Astrocyte (in vitro differentiated cells and primary cell): ENCODE measurements at regions not wholly inside any gene's neighbourhood (a gene's known extent, or its start where the extent isn't known, plus 50 kb on each side); places are given as distances from the start of the nearest gene placed in this dataset.

Source experiments
- DNase-seq: peaks from one replicate; pipeline ENCODE4 v3.0.0-alpha.2; 2010; ENCODE audit warnings: low read depth
- FAIRE-seq: peaks from 2 replicates; lab custom pipeline; 2011; peaks lifted over from hg19 to GRCh38; lab: Jason Lieb, UNC
- H2AFZ ChIP-seq: 2 replicates; pipeline ENCODE4 v1.6.0; 2012; ENCODE audit warnings: low read depth, low read length, inconsistent platforms
- H3K27ac ChIP-seq: 2 replicates; pipeline ENCODE4 v1.5.1; 2011; ENCODE audit warnings: low read depth, low read length, inconsistent platforms
- H3K27me3 ChIP-seq: 2 replicates; pipeline ENCODE4 v1.6.0; 2011; ENCODE audit warnings: low read length, inconsistent platforms; ENCODE audit not compliant: insufficient read depth
- H3K36me3 ChIP-seq: 2 replicates; pipeline ENCODE4 v1.5.1; 2011; ENCODE audit warnings: low read length, inconsistent platforms; ENCODE audit not compliant: insufficient read depth
- H3K4me1 ChIP-seq: 2 replicates; pipeline ENCODE4 v1.5.1; 2011; ENCODE audit warnings: low read length, inconsistent platforms; ENCODE audit not compliant: insufficient read depth
- H3K4me2 ChIP-seq: 2 replicates; pipeline ENCODE4 v1.6.0; 2012; ENCODE audit warnings: low read length, inconsistent platforms
- H3K4me3 ChIP-seq: 2 replicates; pipeline ENCODE4 v1.5.1; 2011; ENCODE audit warnings: low read depth, mild to moderate bottlenecking, low read length, inconsistent platforms; ENCODE audit not compliant: insufficient read depth
- H3K79me2 ChIP-seq: 2 replicates; pipeline ENCODE4 v1.6.0; 2012; ENCODE audit warnings: mild to moderate bottlenecking, low read length, inconsistent platforms; ENCODE audit not compliant: insufficient read depth
- H3K9ac ChIP-seq: 2 replicates; pipeline ENCODE4 v1.6.0; 2012; ENCODE audit warnings: mild to moderate bottlenecking, low read length, inconsistent platforms
- H3K9me3 ChIP-seq: 2 replicates; pipeline ENCODE4 v1.5.1; 2012; ENCODE audit warnings: low read depth, mild to moderate bottlenecking, low read length, inconsistent platforms; ENCODE audit not compliant: insufficient read depth
- H4K20me1 ChIP-seq: 2 replicates; pipeline ENCODE4 v1.6.0; 2012; ENCODE audit warnings: low read length, inconsistent platforms; ENCODE audit not compliant: insufficient read depth
- H3K27ac Mint-ChIP-seq: one replicate; pipeline ENCODE4 v1.8.0; 2021; ENCODE audit warnings: mild to moderate bottlenecking, mixed read lengths; ENCODE audit not compliant: unreplicated experiment
- H3K27me3 Mint-ChIP-seq: one replicate; pipeline ENCODE4 v1.8.0; 2021; ENCODE audit warnings: low read depth, mixed read lengths; ENCODE audit not compliant: unreplicated experiment
- H3K36me3 Mint-ChIP-seq: one replicate; pipeline ENCODE4 v1.8.0; 2021; ENCODE audit warnings: low read depth, mixed read lengths; ENCODE audit not compliant: unreplicated experiment
- H3K4me1 Mint-ChIP-seq: one replicate; pipeline ENCODE4 v1.8.0; 2021; ENCODE audit warnings: low read depth, mixed read lengths; ENCODE audit not compliant: unreplicated experiment
- H3K4me3 Mint-ChIP-seq: one replicate; pipeline ENCODE4 v1.8.0; 2021; ENCODE audit warnings: mild to moderate bottlenecking, moderate library complexity, mixed read lengths; ENCODE audit not compliant: unreplicated experiment
- H3K9me3 Mint-ChIP-seq: one replicate; pipeline ENCODE4 v1.8.0; 2021; ENCODE audit warnings: mild to moderate bottlenecking, mixed read lengths; ENCODE audit not compliant: unreplicated experiment
- EZH2 ChIP-seq: IDR thresholded peaks from 2 replicates; pipeline ENCODE4 v1.6.1; 2012; ENCODE audit warnings: mild to moderate bottlenecking, low read length, inconsistent platforms; ENCODE audit not compliant: insufficient read depth
- TF ChIP-seq, protein P1 (sequence below): IDR thresholded peaks from 2 replicates; pipeline ENCODE4 v1.5.1; 2011; ENCODE audit warnings: low read depth, mild to moderate bottlenecking, inconsistent platforms, low read length, moderate library complexity; ENCODE audit not compliant: insufficient read depth

DNA sequence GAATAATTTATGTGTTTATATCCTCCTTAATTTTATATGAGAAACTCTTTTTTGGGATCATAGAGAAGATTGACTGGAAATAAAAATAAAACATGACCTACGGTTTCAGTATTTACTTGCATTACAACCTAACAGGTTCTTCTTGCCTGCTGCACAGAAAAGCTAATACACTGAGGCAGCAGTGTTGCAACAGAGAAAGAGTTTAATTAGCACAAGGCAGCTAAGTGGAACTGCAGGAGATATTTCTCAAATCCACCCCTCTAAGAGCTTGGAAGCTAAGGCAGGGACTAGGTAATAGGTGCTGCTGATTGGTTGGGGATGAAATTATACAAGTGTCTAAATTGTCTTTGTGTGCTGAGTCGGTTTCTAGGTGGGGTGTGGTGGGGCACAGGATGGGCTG is 380.9 kb downstream of the DIRAS2 start:
- Mint-ChIP-seq H3K27ac (no peak overlapping the region), H3K4me3 (no peak overlapping the region), H3K4me1 (no peaks in the 10 kb centered on the region), H3K27me3 (peaks cover 4% of the 10 kb centered on the region), H3K9me3 (peaks cover 10% of the 10 kb centered on the region), H3K36me3 (no peaks in the 10 kb centered on the region)
- DNase-seq, result no peak
- Histone ChIP-seq H3K79me2 (no peaks in the 10 kb centered on the region), H3K4me3 (no peak overlapping the region), H3K36me3 (no peaks in the 10 kb centered on the region), H4K20me1 (no peaks in the 10 kb centered on the region), H3K27me3 (no peaks in the 10 kb centered on the region), H3K4me1 (no peaks in the 10 kb centered on the region), H3K9ac (no peak overlapping the region), H3K4me2 (no peak overlapping the region), H3K9me3 (peaks cover 4% of the 10 kb centered on the region), H3K27ac (no peak overlapping the region), H2AFZ (no peak overlapping the region)
- no peak for TF ChIP-seq EZH2
- TF ChIP-seq, protein P1, sequence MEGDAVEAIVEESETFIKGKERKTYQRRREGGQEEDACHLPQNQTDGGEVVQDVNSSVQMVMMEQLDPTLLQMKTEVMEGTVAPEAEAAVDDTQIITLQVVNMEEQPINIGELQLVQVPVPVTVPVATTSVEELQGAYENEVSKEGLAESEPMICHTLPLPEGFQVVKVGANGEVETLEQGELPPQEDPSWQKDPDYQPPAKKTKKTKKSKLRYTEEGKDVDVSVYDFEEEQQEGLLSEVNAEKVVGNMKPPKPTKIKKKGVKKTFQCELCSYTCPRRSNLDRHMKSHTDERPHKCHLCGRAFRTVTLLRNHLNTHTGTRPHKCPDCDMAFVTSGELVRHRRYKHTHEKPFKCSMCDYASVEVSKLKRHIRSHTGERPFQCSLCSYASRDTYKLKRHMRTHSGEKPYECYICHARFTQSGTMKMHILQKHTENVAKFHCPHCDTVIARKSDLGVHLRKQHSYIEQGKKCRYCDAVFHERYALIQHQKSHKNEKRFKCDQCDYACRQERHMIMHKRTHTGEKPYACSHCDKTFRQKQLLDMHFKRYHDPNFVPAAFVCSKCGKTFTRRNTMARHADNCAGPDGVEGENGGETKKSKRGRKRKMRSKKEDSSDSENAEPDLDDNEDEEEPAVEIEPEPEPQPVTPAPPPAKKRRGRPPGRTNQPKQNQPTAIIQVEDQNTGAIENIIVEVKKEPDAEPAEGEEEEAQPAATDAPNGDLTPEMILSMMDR, result no peak
- FAIRE-seq, result no peak

DNA sequence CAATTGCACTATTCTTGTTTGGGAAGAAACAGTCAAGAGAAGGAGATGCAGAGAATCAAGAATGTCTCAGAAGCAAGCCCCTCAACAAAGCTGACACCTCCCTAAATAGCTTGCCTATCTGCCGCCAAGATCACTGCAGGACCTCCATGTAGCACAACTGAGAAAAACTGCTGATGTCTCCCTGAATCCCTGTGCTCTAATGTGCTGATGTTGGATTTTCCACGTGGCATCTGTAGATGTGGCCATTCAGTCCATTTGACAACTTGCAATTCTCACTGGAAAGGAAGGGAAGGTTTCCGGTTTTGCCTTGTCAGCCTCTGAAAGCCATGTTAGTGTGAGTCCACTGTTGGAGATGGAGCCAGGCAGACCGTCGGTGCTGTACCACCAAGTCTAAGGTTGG is 374.0 kb downstream of the DIRAS2 start:
- H3K36me3 ChIP-seq, result no peaks in the 10 kb centered on the region
- TF ChIP-seq EZH2, result no peak
- TF ChIP-seq, protein P1, result no peak
- Mint-ChIP-seq H3K4me3 (no peak overlapping the region), H3K36me3 (no peaks in the 10 kb centered on the region), H3K27ac (no peak overlapping the region), H3K9me3 (no peaks in the 10 kb centered on the region), H3K27me3 (peaks cover 16% of the 10 kb centered on the region), H3K4me1 (no peaks in the 10 kb centered on the region)
- FAIRE-seq (no peak), DNase-seq (no peak)
- no peak overlapping the region for H3K4me2 ChIP-seq
- H3K79me2 ChIP-seq, result no peaks in the 10 kb centered on the region
- no peak overlapping the region for H2AFZ ChIP-seq
- H3K9ac ChIP-seq, result no peak overlapping the region
- no peaks in the 10 kb centered on the region for H3K4me1 ChIP-seq
- no peaks in the 10 kb centered on the region for H3K9me3 ChIP-seq
- H3K27me3 ChIP-seq, result no peaks in the 10 kb centered on the region
- H4K20me1 ChIP-seq, result no peaks in the 10 kb centered on the region
- H3K27ac ChIP-seq, result no peak overlapping the region
- H3K4me3 ChIP-seq, result no peak overlapping the region

DNA sequence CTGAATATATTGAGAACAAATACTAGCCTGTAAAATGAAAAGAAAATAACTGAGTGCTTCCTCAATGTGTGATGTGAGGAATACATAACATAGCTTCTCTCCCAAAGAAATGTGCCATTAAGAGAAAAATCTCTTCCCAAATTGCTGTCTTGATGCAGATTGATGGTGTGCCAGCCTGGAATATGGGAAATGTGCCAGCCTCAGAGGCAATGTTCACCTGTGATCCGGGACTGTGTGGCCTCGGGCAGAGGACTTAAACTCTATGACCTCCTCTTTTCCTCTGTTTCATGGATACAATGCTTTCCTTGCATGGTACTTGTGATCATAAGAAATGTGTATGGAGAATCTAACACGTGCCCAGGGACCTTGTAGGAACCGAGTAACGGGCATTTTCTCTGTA is 370.9 kb downstream of the DIRAS2 start:
- H3K9me3 ChIP-seq, result no peaks in the 10 kb centered on the region
- no peaks in the 10 kb centered on the region for H3K79me2 ChIP-seq
- no peaks in the 10 kb centered on the region for H3K36me3 ChIP-seq
- H3K9ac ChIP-seq, result no peak overlapping the region
- H3K4me3 ChIP-seq, result no peak overlapping the region
- no peak overlapping the region for H2AFZ ChIP-seq
- H3K4me1 ChIP-seq, result no peaks in the 10 kb centered on the region
- H3K4me3 Mint-ChIP-seq, result no peak overlapping the region
- H3K27me3 ChIP-seq, result no peaks in the 10 kb centered on the region
- TF ChIP-seq, protein P1, result no peak
- no peak for TF ChIP-seq EZH2
- peaks cover 12% of the 10 kb centered on the region for H3K27me3 Mint-ChIP-seq
- DNase-seq (no peak), FAIRE-seq (no peak)
- H3K36me3 Mint-ChIP-seq, result no peaks in the 10 kb centered on the region
- no peaks in the 10 kb centered on the region for H3K4me1 Mint-ChIP-seq
- H4K20me1 ChIP-seq, result no peaks in the 10 kb centered on the region
- no peak overlapping the region for H3K4me2 ChIP-seq
- H3K27ac ChIP-seq, result no peak overlapping the region
- H3K27ac Mint-ChIP-seq, result no peak overlapping the region
- no peaks in the 10 kb centered on the region for H3K9me3 Mint-ChIP-seq
